Neural progenitor cell (in vitro differentiated cells): ENCODE measurements at regions not wholly inside any gene's neighbourhood (a gene's known extent, or its start where the extent isn't known, plus 50 kb on each side); places are given as distances from the start of the nearest gene placed in this dataset.
A peak's percentile ranks its signal among the peaks of the same experiment; 100 is the strongest.

Experiments
- DNase-seq: peaks from one replicate; pipeline ENCODE4 v3.0.0-alpha.2; 2016; ENCODE audit warnings: low spot score
- H2AFZ ChIP-seq: fragments of 200-600 bp; sonication (generic); replicated peaks from 2 replicates; pipeline ENCODE4 v1.6.1; 2016; ENCODE audit warnings: antibody characterized with exemption
- H3F3A ChIP-seq: fragments of 200-600 bp; sonication (generic); 2 replicates; pipeline ENCODE4 v1.6.1; 2016; ENCODE audit warnings: antibody characterized with exemption, low read depth
- H3K27ac ChIP-seq: fragments of 200-600 bp; sonication (generic); 2 replicates; pipeline ENCODE4 v1.5.1; 2016; ENCODE audit warnings: mild to moderate bottlenecking
- H3K27me3 ChIP-seq: fragments of 200-600 bp; sonication (generic); 2 replicates; pipeline ENCODE4 v1.6.1; 2016; ENCODE audit warnings: mild to moderate bottlenecking, moderate library complexity
- H3K36me3 ChIP-seq: fragments of 200-600 bp; sonication (generic); 2 replicates; pipeline ENCODE4 v1.5.1; 2016
- H3K4me1 ChIP-seq: fragments of 200-600 bp; sonication (generic); 2 replicates; pipeline ENCODE4 v1.6.1; 2016; ENCODE audit warnings: mixed run types
- H3K4me2 ChIP-seq: fragments of 200-600 bp; sonication (generic); 2 replicates; pipeline ENCODE4 v1.6.1; 2016
- H3K4me3 ChIP-seq: fragments of 200-600 bp; sonication (generic); 2 replicates; pipeline ENCODE4 v1.5.1; 2016
- H3K79me2 ChIP-seq: fragments of 200-600 bp; sonication (generic); 2 replicates; pipeline ENCODE4 v1.6.1; 2016; ENCODE audit warnings: low read depth
- H3K9ac ChIP-seq: fragments of 200-600 bp; sonication (generic); 2 replicates; pipeline ENCODE4 v1.6.1; 2016
- H3K9me3 ChIP-seq: fragments of 200-600 bp; sonication (generic); 2 replicates; pipeline ENCODE4 v1.5.1; 2016; ENCODE audit warnings: low read depth
- H4K20me1 ChIP-seq: fragments of 200-600 bp; sonication (generic); 2 replicates; pipeline ENCODE4 v1.6.1; 2016; ENCODE audit warnings: low read depth
- H3K27ac Mint-ChIP-seq: 3 replicates; pipeline ENCODE4 v1.8.0; 2021; ENCODE audit warnings: mixed read lengths
- H3K27me3 Mint-ChIP-seq: 2 replicates; pipeline ENCODE4 v1.8.0; 2022; ENCODE audit warnings: low read depth, mild to moderate bottlenecking, inconsistent platforms, moderate library complexity, mixed read lengths; ENCODE audit not compliant: insufficient read depth
- H3K36me3 Mint-ChIP-seq: 3 replicates; pipeline ENCODE4 v1.8.0; 2021; ENCODE audit warnings: mixed read lengths
- H3K4me1 Mint-ChIP-seq: 3 replicates; pipeline ENCODE4 v1.8.0; 2021; ENCODE audit warnings: mixed read lengths
- H3K4me3 Mint-ChIP-seq: 3 replicates; pipeline ENCODE4 v1.8.0; 2021; ENCODE audit warnings: mild to moderate bottlenecking, moderate library complexity, mixed read lengths
- H3K9me3 Mint-ChIP-seq: 3 replicates; pipeline ENCODE4 v1.8.0; 2020; ENCODE audit warnings: mixed read lengths
- EZH2 ChIP-seq: fragments of 200-600 bp; sonication (generic); IDR thresholded peaks from 2 replicates; pipeline ENCODE4 v1.6.1; 2017; ENCODE audit warnings: antibody characterized with exemption, mild to moderate bottlenecking, moderate library complexity
- EZH2phosphoT487 ChIP-seq: fragments of 200-600 bp; sonication (generic); IDR thresholded peaks from 2 replicates; pipeline ENCODE4 v1.6.1; 2017; ENCODE audit warnings: antibody characterized with exemption
- TF ChIP-seq, protein P1 (sequence below): fragments of 200-600 bp; sonication (generic); IDR thresholded peaks from 2 replicates; pipeline ENCODE4 v1.5.1; 2017; ENCODE audit warnings: antibody characterized with exemption, mild to moderate bottlenecking

DNA sequence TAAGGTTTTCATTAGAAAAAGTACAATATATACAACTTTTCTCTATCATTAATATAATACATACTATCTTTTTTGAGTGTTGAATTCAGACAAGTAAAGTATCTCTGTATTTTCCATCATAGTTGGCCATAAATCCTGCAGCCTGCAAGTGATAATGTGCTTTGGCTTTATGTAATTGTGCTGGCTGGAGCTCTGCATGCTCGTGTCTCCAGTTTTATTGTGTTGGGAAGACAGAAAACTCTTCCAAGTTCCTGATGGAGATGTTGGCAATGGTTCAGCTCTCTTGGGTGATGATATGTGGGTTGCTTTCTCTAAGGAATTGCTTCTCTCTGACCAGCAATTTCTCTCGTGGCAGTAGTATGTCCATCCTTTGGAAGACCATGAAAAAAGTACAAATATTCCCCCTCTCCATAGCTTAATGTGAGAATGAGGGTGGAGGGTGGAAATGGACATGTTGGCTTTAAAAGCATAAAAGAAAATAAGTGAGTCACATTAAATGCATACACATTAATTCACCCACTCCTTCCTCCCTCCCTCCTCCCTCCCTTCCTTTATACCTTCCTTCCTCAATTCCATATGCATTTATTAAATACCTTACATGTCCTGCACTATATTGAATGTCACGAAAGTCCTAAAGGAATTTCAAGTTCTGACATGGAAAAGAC is 344.2 kb downstream of the MTX2 start:
- H2AFZ ChIP-seq: peak overlapping the region; percentile 57
- H3K27ac Mint-ChIP-seq: no peak overlapping the region
- H3K4me3 ChIP-seq: no peak overlapping the region
- no peaks in the 10 kb centered on the region for H4K20me1 ChIP-seq
- no peak for DNase-seq
- peaks cover 18% of the 10 kb centered on the region for H3K27me3 ChIP-seq
- H3K27ac ChIP-seq: no peak overlapping the region
- H3K9me3 ChIP-seq: no peaks in the 10 kb centered on the region
- H3K36me3 ChIP-seq: no peaks in the 10 kb centered on the region
- no peaks in the 10 kb centered on the region for H3K36me3 Mint-ChIP-seq
- H3K4me1 Mint-ChIP-seq: no peaks in the 10 kb centered on the region
- H3K79me2 ChIP-seq: no peaks in the 10 kb centered on the region
- H3F3A ChIP-seq: no peaks in the 10 kb centered on the region
- TF ChIP-seq EZH2 (no peak), EZH2phosphoT487 (no peak)
- TF ChIP-seq, protein P1, sequence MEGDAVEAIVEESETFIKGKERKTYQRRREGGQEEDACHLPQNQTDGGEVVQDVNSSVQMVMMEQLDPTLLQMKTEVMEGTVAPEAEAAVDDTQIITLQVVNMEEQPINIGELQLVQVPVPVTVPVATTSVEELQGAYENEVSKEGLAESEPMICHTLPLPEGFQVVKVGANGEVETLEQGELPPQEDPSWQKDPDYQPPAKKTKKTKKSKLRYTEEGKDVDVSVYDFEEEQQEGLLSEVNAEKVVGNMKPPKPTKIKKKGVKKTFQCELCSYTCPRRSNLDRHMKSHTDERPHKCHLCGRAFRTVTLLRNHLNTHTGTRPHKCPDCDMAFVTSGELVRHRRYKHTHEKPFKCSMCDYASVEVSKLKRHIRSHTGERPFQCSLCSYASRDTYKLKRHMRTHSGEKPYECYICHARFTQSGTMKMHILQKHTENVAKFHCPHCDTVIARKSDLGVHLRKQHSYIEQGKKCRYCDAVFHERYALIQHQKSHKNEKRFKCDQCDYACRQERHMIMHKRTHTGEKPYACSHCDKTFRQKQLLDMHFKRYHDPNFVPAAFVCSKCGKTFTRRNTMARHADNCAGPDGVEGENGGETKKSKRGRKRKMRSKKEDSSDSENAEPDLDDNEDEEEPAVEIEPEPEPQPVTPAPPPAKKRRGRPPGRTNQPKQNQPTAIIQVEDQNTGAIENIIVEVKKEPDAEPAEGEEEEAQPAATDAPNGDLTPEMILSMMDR: no peak
- no peak overlapping the region for H3K4me2 ChIP-seq
- H3K27me3 Mint-ChIP-seq: no peaks in the 10 kb centered on the region
- no peak overlapping the region for H3K9ac ChIP-seq
- no peak overlapping the region for H3K4me3 Mint-ChIP-seq
- H3K4me1 ChIP-seq: no peaks in the 10 kb centered on the region
- no peaks in the 10 kb centered on the region for H3K9me3 Mint-ChIP-seq

DNA sequence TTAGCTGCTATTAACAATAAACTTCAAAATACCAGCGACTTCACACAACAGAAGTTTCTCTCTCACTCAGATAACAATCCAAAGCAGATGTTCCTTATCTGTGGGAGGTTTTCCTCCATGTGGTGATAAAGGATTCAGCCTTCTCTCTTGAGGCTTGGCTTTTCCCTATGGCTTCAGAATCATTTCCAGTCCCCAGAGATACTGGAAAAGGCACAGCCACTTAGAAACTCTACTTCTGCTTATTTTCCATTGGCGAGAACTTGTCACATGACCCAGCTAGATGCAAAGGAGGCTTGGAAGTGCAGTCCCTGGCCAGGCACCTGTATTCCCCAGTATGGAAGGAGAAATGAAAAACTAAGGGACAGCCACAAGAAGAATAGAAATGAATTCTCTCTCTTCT is 344.8 kb downstream of the MTX2 start:
- Histone ChIP-seq H2AFZ (peak overlapping the region; percentile 57), H3K79me2 (no peaks in the 10 kb centered on the region), H3K27ac (no peak overlapping the region), H3K4me3 (no peak overlapping the region), H4K20me1 (no peaks in the 10 kb centered on the region), H3K4me2 (no peak overlapping the region), H3K36me3 (no peaks in the 10 kb centered on the region), H3K27me3 (peaks cover 18% of the 10 kb centered on the region), H3K9ac (no peak overlapping the region), H3K4me1 (no peaks in the 10 kb centered on the region), H3K9me3 (no peaks in the 10 kb centered on the region), H3F3A (no peaks in the 10 kb centered on the region)
- no peak for DNase-seq
- no peak for TF ChIP-seq EZH2phosphoT487
- TF ChIP-seq EZH2: no peak
- TF ChIP-seq, protein P1: no peak
- no peaks in the 10 kb centered on the region for H3K4me1 Mint-ChIP-seq
- no peaks in the 10 kb centered on the region for H3K36me3 Mint-ChIP-seq
- no peak overlapping the region for H3K27ac Mint-ChIP-seq
- no peaks in the 10 kb centered on the region for H3K27me3 Mint-ChIP-seq
- H3K4me3 Mint-ChIP-seq: no peak overlapping the region
- no peaks in the 10 kb centered on the region for H3K9me3 Mint-ChIP-seq

DNA sequence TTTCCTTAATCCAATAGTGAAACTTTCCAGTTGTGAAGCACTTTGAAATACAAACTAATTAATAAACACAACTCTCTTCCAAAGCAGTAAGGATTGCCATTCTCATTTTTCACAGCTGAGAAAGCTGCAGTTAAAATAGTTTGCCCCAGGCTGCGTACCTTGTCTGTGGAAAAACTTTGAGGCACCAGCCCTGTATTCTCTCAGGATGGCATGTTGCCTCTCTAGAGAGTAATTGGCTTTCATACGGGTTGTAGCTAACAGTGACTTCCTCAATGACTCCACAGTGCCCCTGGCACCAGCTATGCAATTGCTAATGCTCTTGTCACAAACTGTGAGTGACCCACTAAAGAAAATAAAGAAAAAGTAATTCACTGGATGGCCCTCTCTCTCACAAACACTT is 345.7 kb downstream of the MTX2 start:
- no peak overlapping the region for H3K9ac ChIP-seq
- no peak overlapping the region for H3K4me3 ChIP-seq
- no peaks in the 10 kb centered on the region for H3K9me3 Mint-ChIP-seq
- DNase-seq: no peak
- H3K4me1 ChIP-seq: no peaks in the 10 kb centered on the region
- no peaks in the 10 kb centered on the region for H3K36me3 ChIP-seq
- no peaks in the 10 kb centered on the region for H3K36me3 Mint-ChIP-seq
- no peaks in the 10 kb centered on the region for H4K20me1 ChIP-seq
- peaks cover 18% of the 10 kb centered on the region for H3K27me3 ChIP-seq
- TF ChIP-seq EZH2phosphoT487 (no peak), EZH2 (no peak)
- TF ChIP-seq, protein P1: no peak
- H3K4me3 Mint-ChIP-seq: no peak overlapping the region
- no peak overlapping the region for H3K27ac ChIP-seq
- H2AFZ ChIP-seq: no peak overlapping the region
- peaks cover 2% of the 10 kb centered on the region for H3K27me3 Mint-ChIP-seq
- H3K4me1 Mint-ChIP-seq: no peaks in the 10 kb centered on the region
- no peaks in the 10 kb centered on the region for H3F3A ChIP-seq
- H3K79me2 ChIP-seq: no peaks in the 10 kb centered on the region
- H3K9me3 ChIP-seq: no peaks in the 10 kb centered on the region
- H3K4me2 ChIP-seq: no peak overlapping the region
- H3K27ac Mint-ChIP-seq: no peak overlapping the region
